ENCODE measurements at regions not wholly inside any gene's neighbourhood (a gene's known extent, or its start where the extent isn't known, plus 50 kb on each side); places are given as distances from the start of the nearest gene placed in this dataset.
"Not testable (repeated sequence)": the region's sequence is repeated elsewhere in the genome, so short reads cannot be mapped to it uniquely, and the experiment has no call there.

GRCh38 chr7:15820319-15820718 lies 133.8 kb upstream of the MEOX2 start:
- no peak for DNase-seq (ENCODE audit: low read depth in 3 of 3)

- no peak for DNase-seq (ENCODE audit: low read depth in 3 of 3)
Measured at GRCh38 chr7:15816835-15817426, 130.4 kb upstream of the MEOX2 start.

GRCh38 chr7:15813448-15813847 lies 127.0 kb upstream of the MEOX2 start:
- DNase-seq (ENCODE audit: low read depth in 3 of 3) = no peak

GRCh38 chr7:15810383-15810782 lies 123.9 kb upstream of the MEOX2 start:
- DNase-seq (ENCODE audit: low read depth in 3 of 3) = not testable (repeated sequence)

- not testable (repeated sequence) for DNase-seq (ENCODE audit: low read depth in 3 of 3)
Measured at GRCh38 chr7:15809936-15810335, 123.5 kb upstream of the MEOX2 start.

GRCh38 chr7:15805891-15806290 lies 119.4 kb upstream of the MEOX2 start:
- DNase-seq (ENCODE audit: low read depth in 3 of 3) = no peak

- DNase-seq (ENCODE audit: low read depth in 3 of 3) = no peak
Measured at GRCh38 chr7:15802425-15802824, 115.9 kb upstream of the MEOX2 start.

- DNase-seq (ENCODE audit: low read depth in 3 of 3) = no peak
Measured at GRCh38 chr7:15801551-15801950, 115.1 kb upstream of the MEOX2 start.

- DNase-seq (ENCODE audit: low read depth in 3 of 3) = no peak
Measured at GRCh38 chr7:15801041-15801440, 114.6 kb upstream of the MEOX2 start.

- DNase-seq (ENCODE audit: low read depth in 3 of 3) = no peak
Measured at GRCh38 chr7:15798081-15798480, 111.6 kb upstream of the MEOX2 start.

GRCh38 chr7:15795393-15795792 lies 108.9 kb upstream of the MEOX2 start:
- DNase-seq (ENCODE audit: low read depth in 3 of 3) = no peak

- no peak for DNase-seq (ENCODE audit: low read depth in 3 of 3)
Measured at GRCh38 chr7:15794801-15795200, 108.3 kb upstream of the MEOX2 start.

GRCh38 chr7:15784694-15785030 lies 98.2 kb upstream of the MEOX2 start:
- no peak for DNase-seq (ENCODE audit: low read depth in 3 of 3)

GRCh38 chr7:15783987-15784693 lies 97.7 kb upstream of the MEOX2 start:
- no peak for DNase-seq (ENCODE audit: low read depth in 3 of 3)

- DNase-seq (ENCODE audit: low read depth in 3 of 3) = no peak
Measured at GRCh38 chr7:15782656-15783055, 96.2 kb upstream of the MEOX2 start.

- DNase-seq (ENCODE audit: low read depth in 3 of 3) = no peak
Measured at GRCh38 chr7:15781944-15782343, 95.5 kb upstream of the MEOX2 start.

- no peak for DNase-seq (ENCODE audit: low read depth in 3 of 3)
Measured at GRCh38 chr7:15780271-15780670, 93.8 kb upstream of the MEOX2 start.

- no peak for DNase-seq (ENCODE audit: low read depth in 3 of 3)
Measured at GRCh38 chr7:15778191-15778590, 91.7 kb upstream of the MEOX2 start.

GRCh38 chr7:15765753-15766152 lies 79.3 kb upstream of the MEOX2 start:
- DNase-seq (ENCODE audit: low read depth in 3 of 3) = no peak

GRCh38 chr7:15764851-15765382 lies 78.4 kb upstream of the MEOX2 start:
- no peak for DNase-seq (ENCODE audit: low read depth in 3 of 3)

- no peak for DNase-seq (ENCODE audit: low read depth in 3 of 3)
Measured at GRCh38 chr7:15764010-15764409, 77.5 kb upstream of the MEOX2 start.

GRCh38 chr7:15757041-15758000 lies 70.8 kb upstream of the MEOX2 start:
- no peak for DNase-seq (ENCODE audit: low read depth in 3 of 3)
